Activated T-cell treated with anti-CD3 and anti-CD28 coated beads, Interleukin-2, amount 50 U/mL, for 24 hours (primary cell): ENCODE measurements at regions not wholly inside any gene's neighbourhood (a gene's known extent, or its start where the extent isn't known, plus 50 kb on each side); places are given as distances from the start of the nearest gene placed in this dataset.

Experiments
- DNase-seq: peaks from one replicate; pipeline ENCODE4 v3.0.0-alpha.2; 2020
- H3K27ac Mint-ChIP-seq: 2 replicates; pipeline ENCODE4 v1.8.0; 2020; ENCODE audit warnings: mild to moderate bottlenecking, mixed read lengths
- H3K27me3 Mint-ChIP-seq: 2 replicates; pipeline ENCODE4 v1.8.0; 2020; ENCODE audit warnings: mixed read lengths
- H3K36me3 Mint-ChIP-seq: 2 replicates; pipeline ENCODE4 v1.8.0; 2020; ENCODE audit warnings: low read depth, mixed read lengths
- H3K4me1 Mint-ChIP-seq: 2 replicates; pipeline ENCODE4 v1.8.0; 2020; ENCODE audit warnings: low read depth, mixed read lengths
- H3K4me3 Mint-ChIP-seq: 2 replicates; pipeline ENCODE4 v1.8.0; 2020; ENCODE audit warnings: mild to moderate bottlenecking, moderate library complexity, mixed read lengths
- H3K9me3 Mint-ChIP-seq: 2 replicates; pipeline ENCODE4 v1.8.0; 2020; ENCODE audit warnings: mixed read lengths

- Mint-ChIP-seq H3K27me3 (peaks cover 19% of the 10 kb centered on the region), H3K27ac (no peak overlapping the region), H3K4me1 (no peaks in the 10 kb centered on the region), H3K9me3 (peaks cover 7% of the 10 kb centered on the region), H3K36me3 (no peaks in the 10 kb centered on the region), H3K4me3 (no peak overlapping the region)
- DNase-seq = no peak
These were observed 394.9 kb downstream of the RPS24 start for GRCh38 chr10:78428579-78428978.

- Mint-ChIP-seq H3K27me3 (peaks cover 26% of the 10 kb centered on the region), H3K4me3 (no peak overlapping the region), H3K4me1 (no peaks in the 10 kb centered on the region)
These were observed 396.3 kb downstream of the RPS24 start for GRCh38 chr10:78429984-78430383.

GRCh38 chr10:78432583-78432982, 398.9 kb downstream of the RPS24 start:
- no peak overlapping the region for H3K4me3 Mint-ChIP-seq
- no peak overlapping the region for H3K27ac Mint-ChIP-seq
- DNase-seq = no peak

More at GRCh38 chr10:78429984-78430383, 396.3 kb downstream of the RPS24 start:
- no peaks in the 10 kb centered on the region for H3K36me3 Mint-ChIP-seq
- no peak for DNase-seq
- peaks cover 7% of the 10 kb centered on the region for H3K9me3 Mint-ChIP-seq
- no peak overlapping the region for H3K27ac Mint-ChIP-seq

GRCh38 chr10:78433076-78433595, 399.5 kb downstream of the RPS24 start:
- DNase-seq = no peak
- Mint-ChIP-seq H3K36me3 (no peaks in the 10 kb centered on the region), H3K27me3 (peaks cover 37% of the 10 kb centered on the region), H3K9me3 (no peaks in the 10 kb centered on the region), H3K4me3 (no peak overlapping the region), H3K4me1 (peaks cover 2% of the 10 kb centered on the region), H3K27ac (no peak overlapping the region)

More at GRCh38 chr10:78432583-78432982, 398.9 kb downstream of the RPS24 start:
- H3K4me1 Mint-ChIP-seq = no peaks in the 10 kb centered on the region
- peaks cover 37% of the 10 kb centered on the region for H3K27me3 Mint-ChIP-seq
- H3K9me3 Mint-ChIP-seq = no peaks in the 10 kb centered on the region
- no peaks in the 10 kb centered on the region for H3K36me3 Mint-ChIP-seq

GRCh38 chr10:78433766-78434535, 400.3 kb downstream of the RPS24 start:
- H3K4me3 Mint-ChIP-seq = no peak overlapping the region
- H3K27me3 Mint-ChIP-seq = peaks cover 34% of the 10 kb centered on the region
- no peak for DNase-seq
- peaks cover 2% of the 10 kb centered on the region for H3K4me1 Mint-ChIP-seq
- no peak overlapping the region for H3K27ac Mint-ChIP-seq
- no peaks in the 10 kb centered on the region for H3K36me3 Mint-ChIP-seq
- H3K9me3 Mint-ChIP-seq = no peaks in the 10 kb centered on the region

- H3K4me3 Mint-ChIP-seq = no peak overlapping the region
- H3K27ac Mint-ChIP-seq = no peak overlapping the region
- H3K36me3 Mint-ChIP-seq = no peaks in the 10 kb centered on the region
- H3K9me3 Mint-ChIP-seq = no peaks in the 10 kb centered on the region
- peaks cover 2% of the 10 kb centered on the region for H3K4me1 Mint-ChIP-seq
- no peak for DNase-seq
- peaks cover 29% of the 10 kb centered on the region for H3K27me3 Mint-ChIP-seq
These were observed 401.2 kb downstream of the RPS24 start for GRCh38 chr10:78434886-78435285.

- peaks cover 26% of the 10 kb centered on the region for H3K27me3 Mint-ChIP-seq
These were observed 402.0 kb downstream of the RPS24 start for GRCh38 chr10:78435484-78436221.

GRCh38 chr10:78436222-78436573, 402.5 kb downstream of the RPS24 start:
- Mint-ChIP-seq H3K36me3 (no peaks in the 10 kb centered on the region), H3K27me3 (peaks cover 24% of the 10 kb centered on the region), H3K9me3 (no peaks in the 10 kb centered on the region), H3K4me1 (peaks cover 2% of the 10 kb centered on the region), H3K4me3 (no peak overlapping the region), H3K27ac (no peak overlapping the region)
- no peak for DNase-seq

More at GRCh38 chr10:78435484-78436221, 402.0 kb downstream of the RPS24 start:
- Mint-ChIP-seq H3K27ac (no peak overlapping the region), H3K36me3 (no peaks in the 10 kb centered on the region), H3K4me1 (peaks cover 2% of the 10 kb centered on the region), H3K4me3 (no peak overlapping the region), H3K9me3 (no peaks in the 10 kb centered on the region)
- DNase-seq = no peak

- H3K4me3 Mint-ChIP-seq = no peak overlapping the region
- no peaks in the 10 kb centered on the region for H3K36me3 Mint-ChIP-seq
- H3K27ac Mint-ChIP-seq = no peak overlapping the region
- H3K9me3 Mint-ChIP-seq = no peaks in the 10 kb centered on the region
- peaks cover 2% of the 10 kb centered on the region for H3K4me1 Mint-ChIP-seq
- H3K27me3 Mint-ChIP-seq = peaks cover 24% of the 10 kb centered on the region
- no peak for DNase-seq
These were observed 403.2 kb downstream of the RPS24 start for GRCh38 chr10:78436706-78437406.

GRCh38 chr10:78437407-78437768, 403.7 kb downstream of the RPS24 start:
- Mint-ChIP-seq H3K4me1 (peaks cover 2% of the 10 kb centered on the region), H3K36me3 (no peaks in the 10 kb centered on the region), H3K27me3 (peaks cover 19% of the 10 kb centered on the region), H3K27ac (no peak overlapping the region), H3K9me3 (no peaks in the 10 kb centered on the region), H3K4me3 (no peak overlapping the region)
- DNase-seq = no peak

GRCh38 chr10:78437998-78438906, 404.6 kb downstream of the RPS24 start:
- Mint-ChIP-seq H3K27ac (no peak overlapping the region), H3K27me3 (peaks cover 19% of the 10 kb centered on the region), H3K36me3 (no peaks in the 10 kb centered on the region), H3K4me3 (no peak overlapping the region), H3K4me1 (peaks cover 2% of the 10 kb centered on the region), H3K9me3 (no peaks in the 10 kb centered on the region)
- DNase-seq = peak; percentile 33

GRCh38 chr10:78438907-78439809, 405.5 kb downstream of the RPS24 start:
- H3K4me3 Mint-ChIP-seq = no peak overlapping the region

GRCh38 chr10:78441010-78441409, 407.3 kb downstream of the RPS24 start:
- H3K4me3 Mint-ChIP-seq = no peak overlapping the region
- DNase-seq = no peak
- no peak overlapping the region for H3K27ac Mint-ChIP-seq
- no peaks in the 10 kb centered on the region for H3K9me3 Mint-ChIP-seq
- H3K4me1 Mint-ChIP-seq = peaks cover 2% of the 10 kb centered on the region
- H3K36me3 Mint-ChIP-seq = no peaks in the 10 kb centered on the region
- H3K27me3 Mint-ChIP-seq = peaks cover 12% of the 10 kb centered on the region

More at GRCh38 chr10:78438907-78439809, 405.5 kb downstream of the RPS24 start:
- no peak for DNase-seq
- no peaks in the 10 kb centered on the region for H3K36me3 Mint-ChIP-seq
- H3K27me3 Mint-ChIP-seq = peaks cover 15% of the 10 kb centered on the region
- H3K4me1 Mint-ChIP-seq = peaks cover 2% of the 10 kb centered on the region
- no peaks in the 10 kb centered on the region for H3K9me3 Mint-ChIP-seq
- no peak overlapping the region for H3K27ac Mint-ChIP-seq
